HG02981 (cell line): ENCODE measurements at regions not wholly inside any gene's neighbourhood (a gene's known extent, or its start where the extent isn't known, plus 50 kb on each side); places are given as distances from the start of the nearest gene placed in this dataset.
"Not testable (repeated sequence)": the region's sequence is repeated elsewhere in the genome, so short reads cannot be mapped to it uniquely, and the experiment has no call there.

Experiments used
- ATAC-seq: cut with Tn5 transposase; IDR thresholded peaks from one replicate; pipeline ENCODE4 v1.9.1; 2021; ENCODE audit warnings: mild to moderate bottlenecking, moderate library complexity; ENCODE audit not compliant: unreplicated experiment

DNA sequence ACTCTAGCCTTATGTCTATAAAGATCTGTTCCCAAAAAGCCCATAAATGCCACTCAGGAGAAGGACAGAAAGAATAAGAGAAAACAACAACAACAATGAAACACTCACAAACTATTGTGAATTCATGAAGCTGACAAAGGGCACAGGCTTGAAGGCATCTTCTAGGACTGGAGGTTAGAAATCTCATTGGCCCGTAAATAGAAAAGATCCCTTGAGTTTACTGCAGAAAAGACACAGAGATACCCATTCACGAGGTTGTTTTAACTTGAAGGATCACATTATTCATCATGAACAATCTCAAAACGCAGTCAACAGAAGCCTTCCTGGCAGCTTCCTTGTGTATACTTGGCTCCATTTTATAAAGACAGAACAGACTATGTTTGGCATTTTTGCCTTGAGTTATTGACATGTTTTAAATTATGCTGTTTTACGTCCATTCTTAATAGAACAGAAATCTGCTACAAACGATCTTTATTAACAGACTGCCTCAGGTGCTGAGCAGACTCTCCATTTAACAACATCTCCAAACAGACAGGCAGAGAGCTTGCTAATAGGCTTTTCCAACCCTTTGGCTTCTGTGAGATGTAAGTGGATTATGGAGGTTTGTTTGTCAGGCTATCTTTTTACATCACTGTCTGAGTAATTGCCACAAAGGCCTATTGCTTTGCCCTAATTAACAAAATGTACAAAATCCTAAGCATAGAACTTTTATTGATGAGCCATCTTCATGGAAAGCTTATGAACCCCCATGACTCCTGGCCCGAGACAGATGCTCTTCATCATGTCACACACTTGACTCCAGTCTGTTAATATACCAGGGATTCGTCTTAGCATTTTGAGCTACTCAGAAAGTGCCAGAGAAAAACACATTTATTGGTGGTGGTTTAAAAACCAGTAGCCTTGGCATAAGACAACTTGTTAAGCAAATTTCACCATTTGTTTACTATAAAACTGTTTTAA is 735.3 kb upstream of the ZNF608 start:
- ATAC-seq: no peak

DNA sequence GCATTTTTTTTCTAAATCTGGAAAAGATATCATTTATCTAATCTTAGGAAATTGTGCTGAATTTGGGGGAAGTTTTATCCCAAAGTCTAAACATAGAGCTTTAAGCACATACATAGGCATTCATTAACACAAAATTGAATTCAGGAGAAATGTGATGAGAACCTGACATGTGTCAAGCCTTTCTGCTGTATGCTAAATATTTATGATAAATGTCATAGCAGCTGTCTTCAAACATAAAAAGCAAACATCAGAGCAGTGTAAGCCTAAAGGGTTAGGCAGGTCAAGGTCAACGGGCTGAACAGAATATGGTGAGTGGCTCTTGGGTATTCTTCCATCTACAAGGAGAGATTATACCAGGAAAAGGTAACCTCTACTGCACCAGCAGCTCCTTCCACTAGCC is 737.2 kb upstream of the ZNF608 start:
- no peak for ATAC-seq

DNA sequence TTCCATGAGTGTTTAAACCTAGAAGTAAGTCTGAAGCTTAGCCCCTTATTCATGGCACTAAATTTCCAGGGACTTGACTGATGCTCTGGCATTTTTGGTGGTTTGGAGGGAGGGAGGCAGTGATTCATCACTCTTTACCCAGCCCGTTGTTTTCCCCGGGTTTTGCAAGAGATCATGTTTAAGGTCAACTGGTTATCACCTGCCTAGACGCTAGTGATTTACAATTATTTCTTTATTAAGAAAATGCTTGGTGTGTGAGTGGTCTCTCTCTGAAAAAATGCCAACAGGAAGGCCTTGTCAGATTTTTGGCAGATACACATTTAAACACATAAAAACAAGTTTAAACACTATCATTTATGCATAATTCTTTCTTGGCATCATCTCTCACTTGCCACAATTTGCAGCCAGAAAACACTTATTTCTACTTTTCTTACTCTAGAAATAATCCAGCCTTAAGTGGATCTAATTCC is 737.9 kb upstream of the ZNF608 start:
- no peak for ATAC-seq

DNA sequence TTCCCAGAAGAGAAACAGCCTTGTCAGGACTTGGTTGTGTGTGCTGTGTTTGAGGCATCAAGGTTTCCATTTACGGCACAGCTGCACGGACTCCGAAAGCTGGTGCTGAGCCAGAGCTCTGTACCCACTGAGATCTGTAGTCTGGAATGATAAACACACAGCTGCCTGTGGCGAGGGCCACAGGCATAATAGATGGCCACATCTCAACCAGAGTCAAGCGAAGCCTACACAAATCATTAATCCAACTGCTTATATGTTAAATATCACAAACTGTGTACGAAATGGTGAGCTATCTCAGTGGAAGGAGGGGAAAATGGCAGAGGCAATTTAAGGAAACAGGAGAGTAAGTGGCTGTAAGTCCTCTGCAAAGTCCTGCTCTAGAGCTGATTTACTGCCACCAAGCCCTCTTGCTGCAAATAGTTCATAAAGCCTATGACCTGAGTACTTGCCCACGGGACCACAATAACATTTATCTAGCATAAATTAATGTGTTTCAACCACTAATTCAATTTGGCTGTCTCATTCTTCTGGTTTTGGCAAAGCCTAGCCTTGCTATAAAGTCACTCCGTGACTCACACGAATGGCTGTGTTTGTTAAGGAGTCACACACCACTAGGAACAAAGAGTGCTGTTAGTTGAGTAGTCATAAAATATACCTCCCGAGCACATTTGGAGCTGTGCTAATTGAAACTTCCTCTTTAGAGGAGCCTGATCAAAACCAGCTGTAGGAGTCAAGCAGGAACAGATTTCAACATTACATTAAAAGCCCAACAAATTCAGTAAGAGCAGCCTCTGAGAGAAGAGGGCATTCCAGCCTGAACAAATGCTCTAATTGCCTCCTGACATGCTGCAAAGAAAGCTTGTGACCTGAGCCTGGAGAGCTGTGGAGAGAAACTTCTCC is 738.6 kb upstream of the ZNF608 start:
- ATAC-seq: no peak

DNA sequence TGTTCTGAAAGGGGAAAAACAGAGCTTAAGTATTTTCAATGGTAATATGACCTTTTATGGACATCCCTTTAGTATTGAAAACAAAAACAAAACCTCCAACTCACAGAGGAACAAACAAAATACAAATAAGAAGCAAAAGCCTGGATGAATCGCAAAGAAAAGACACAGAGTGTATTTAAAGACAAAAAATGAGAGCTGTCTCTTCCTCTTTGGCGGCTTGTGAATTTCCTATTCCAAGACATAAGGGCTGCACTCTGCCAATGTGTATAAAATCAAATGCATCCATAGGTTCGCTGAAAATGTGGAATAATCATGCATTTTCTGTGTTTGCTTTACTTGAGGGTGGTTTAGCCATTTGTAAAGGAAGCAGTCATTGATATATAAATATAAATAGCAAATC is 739.3 kb upstream of the ZNF608 start:
- ATAC-seq: no peak

DNA sequence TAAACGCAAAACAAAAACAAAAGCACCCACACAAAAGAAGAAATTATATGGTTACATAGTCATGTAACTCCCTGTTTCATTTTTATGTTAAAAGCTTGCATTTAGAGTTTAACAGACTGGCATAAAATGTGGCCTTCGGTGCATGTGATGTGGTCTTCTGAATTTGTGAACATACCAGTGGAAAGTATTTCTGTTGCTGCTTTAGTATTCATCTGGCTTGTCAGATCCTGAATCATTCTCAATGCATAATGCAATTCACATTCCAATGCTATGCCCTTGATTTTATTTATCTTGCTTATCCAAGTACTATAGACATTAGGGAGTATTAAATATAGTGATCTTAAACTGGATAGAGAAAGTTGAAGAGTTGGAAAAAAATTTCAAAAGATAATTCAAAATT is 740.2 kb upstream of the ZNF608 start:
- no peak for ATAC-seq

DNA sequence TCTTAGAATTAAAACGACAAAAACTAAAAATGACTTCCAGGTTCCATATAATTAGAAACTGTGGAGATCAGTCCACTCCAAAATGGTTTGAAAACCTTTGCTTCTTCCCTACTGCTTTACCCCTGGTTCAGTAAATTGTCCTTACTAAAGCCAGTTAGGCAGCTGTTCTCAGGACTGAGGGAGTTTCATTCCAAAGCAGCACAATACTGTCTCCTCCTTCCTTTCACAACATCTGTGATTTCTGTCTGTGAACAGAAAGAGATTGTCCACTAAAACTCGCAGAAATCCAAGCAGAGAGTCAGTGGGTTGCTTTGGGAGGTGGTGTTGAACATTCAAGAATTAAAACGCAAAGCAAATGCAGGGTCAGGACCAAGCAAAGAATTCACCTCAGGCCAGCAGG is 740.8 kb upstream of the ZNF608 start:
- no peak for ATAC-seq

DNA sequence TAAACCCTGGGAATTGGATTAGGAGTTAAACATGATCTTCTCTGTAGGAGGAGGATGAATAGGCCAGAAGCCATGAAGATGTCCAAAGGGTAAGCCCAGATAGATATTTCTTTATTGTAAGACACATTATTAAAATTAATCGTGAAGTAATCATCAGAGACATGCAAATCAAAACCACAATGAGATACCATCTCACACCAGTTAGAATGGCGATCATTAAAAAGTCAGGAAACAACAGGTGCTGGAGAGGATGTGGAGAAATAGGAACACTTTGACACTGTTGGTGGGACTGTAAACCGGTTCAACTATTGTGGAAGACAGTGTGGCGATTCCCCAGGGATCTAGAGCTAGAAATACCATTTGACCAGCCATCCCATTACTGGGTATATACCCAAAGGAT is 741.2 kb upstream of the ZNF608 start:
- not testable (repeated sequence) for ATAC-seq

DNA sequence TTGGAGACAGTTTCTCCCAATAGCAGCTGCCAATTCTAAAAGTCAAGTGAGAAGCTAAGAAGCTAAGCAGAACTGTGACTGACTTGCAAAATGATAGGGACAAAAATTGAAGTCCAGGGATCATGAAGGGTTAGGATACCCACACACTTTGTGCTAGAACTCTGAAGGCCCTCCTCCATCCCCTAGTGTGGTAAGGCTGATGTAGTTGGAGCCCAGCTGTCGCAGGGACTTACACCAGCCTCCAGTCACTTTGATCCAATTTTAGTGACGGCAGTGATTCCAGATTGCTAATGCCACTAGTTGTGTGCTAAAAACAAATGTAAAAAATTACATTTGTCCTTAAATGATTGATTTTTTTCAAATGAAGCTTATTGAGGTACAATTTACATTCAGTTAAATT is 742.7 kb upstream of the ZNF608 start:
- no peak for ATAC-seq

DNA sequence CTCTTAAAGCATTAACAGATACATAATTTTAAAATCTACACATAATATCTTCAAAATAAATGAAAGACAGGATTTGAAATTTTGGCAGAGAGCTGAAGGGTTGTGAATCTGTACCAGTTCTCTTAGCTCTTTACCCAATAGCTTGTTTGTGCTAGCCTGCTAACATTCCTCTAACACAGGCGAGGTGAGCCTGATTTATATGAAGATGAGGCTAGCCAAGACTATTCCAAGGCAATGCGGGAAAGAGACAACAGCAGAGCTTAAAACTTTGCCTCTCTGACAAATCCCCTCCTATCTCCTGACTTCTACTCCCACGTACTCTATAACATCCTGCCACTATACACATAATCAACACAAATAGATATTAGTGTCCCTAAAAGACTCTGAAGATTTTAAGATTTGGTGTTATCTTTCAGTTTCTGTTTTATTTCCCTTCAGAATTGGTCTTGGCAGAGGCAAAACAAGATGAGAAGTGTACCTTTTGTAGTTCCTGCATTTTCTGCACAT is 745.6 kb upstream of the ZNF608 start:
- ATAC-seq: no peak

DNA sequence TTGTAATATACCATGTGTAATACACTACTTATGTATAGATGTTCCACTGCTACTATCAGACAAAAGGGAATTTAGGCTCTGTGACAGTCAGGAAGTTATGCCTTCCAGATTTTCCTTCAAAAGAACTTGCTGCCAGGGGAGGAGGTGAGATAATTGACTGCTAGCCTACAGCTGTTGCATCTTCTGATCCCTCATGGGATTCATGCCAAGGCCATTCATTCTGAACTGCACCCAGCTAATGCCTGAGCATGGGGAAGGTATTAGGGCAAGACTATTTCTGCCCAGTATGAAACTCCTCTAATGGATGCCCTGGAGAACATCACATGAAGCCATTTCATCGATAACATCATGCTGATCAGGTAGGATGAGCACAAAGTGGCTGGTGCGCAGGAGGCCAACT is 746.5 kb upstream of the ZNF608 start:
- ATAC-seq: no peak

DNA sequence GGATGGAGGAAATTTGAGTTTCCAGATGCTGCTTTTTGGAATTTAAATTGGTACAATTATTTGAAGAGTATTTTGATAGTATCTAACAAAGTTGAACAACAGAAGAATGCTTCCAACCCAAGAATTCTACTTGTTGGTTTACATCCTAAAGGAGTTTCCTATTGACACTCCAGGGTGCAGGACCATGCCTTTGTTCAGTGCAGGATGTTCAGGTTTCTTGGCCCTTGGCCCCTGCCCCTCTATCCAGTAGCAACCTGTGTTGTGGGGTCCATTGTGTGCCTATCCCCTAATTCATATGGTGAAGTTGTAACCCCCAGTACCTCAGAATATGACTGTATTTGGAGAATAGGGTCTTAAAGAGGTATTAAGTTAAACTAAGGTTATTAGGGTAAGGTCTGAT is 750.0 kb upstream of the ZNF608 start:
- ATAC-seq: no peak

DNA sequence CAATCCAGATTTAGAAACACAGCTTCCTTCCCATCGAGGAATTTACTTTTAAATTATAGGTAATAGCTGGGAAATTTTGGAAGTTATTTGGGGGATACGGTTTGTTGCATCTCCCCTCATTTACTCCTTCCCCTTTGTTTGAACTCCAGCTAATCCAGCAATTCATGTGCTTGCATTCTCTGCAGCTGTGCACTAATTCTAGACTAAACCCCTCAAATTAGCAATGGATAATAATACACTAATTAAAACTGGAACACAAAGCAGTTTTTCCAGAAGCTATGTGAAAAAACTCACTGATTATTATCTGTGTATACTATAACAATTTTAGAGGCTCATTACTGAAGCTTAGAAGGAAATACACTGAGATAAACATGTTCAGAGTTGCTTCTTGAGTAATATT is 751.2 kb upstream of the ZNF608 start:
- no peak for ATAC-seq

DNA sequence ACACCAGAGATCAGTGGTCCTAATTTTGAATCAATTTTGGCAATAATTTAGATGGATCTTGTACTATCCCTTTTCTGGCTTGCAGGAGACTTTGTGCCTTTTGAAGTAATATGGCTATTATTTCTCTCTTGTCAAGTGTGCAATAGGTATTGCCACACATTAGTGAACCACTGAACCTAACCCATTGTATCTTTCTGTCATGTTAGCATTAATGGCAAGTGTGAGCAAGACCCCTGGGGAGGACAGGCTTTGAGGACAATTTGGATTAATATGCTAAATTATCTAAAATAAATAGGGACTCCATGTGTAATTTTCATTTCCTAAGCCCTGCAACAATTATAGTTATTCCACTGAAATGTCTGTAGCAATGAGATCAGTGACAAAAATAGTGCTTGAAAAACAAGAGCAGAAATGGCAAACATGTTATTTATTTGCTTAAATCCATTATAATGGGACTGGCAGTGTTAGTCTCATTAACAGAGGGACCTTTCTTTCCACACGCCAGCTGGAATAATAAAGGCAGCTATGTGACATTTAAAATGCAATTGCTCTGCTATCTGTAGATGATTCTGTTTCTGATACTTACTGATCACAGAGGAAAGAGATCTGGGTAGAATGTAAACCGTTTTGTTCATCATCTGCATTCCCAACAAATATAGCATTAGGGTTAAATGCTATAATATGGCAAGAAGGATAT is 753.3 kb upstream of the ZNF608 start:
- ATAC-seq: no peak

DNA sequence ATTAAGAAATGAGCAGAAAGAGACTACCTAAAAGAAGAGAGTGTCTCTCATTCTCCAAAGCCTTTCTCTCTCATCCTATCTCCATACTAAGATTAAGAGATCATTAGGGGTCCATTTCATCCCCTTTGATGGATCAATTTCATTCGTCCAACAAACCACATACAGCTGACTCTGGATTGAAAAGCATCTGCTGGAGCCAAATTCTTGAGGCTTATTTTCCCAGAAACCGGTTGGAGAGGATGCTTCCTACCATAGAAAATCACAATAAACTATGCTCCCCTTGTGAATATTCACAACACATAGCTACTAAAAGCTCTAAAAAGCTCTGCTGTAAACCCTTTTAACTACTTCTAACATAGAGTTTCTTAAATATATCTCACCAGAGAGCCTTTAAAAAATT is 755.0 kb upstream of the ZNF608 start:
- ATAC-seq: no peak

DNA sequence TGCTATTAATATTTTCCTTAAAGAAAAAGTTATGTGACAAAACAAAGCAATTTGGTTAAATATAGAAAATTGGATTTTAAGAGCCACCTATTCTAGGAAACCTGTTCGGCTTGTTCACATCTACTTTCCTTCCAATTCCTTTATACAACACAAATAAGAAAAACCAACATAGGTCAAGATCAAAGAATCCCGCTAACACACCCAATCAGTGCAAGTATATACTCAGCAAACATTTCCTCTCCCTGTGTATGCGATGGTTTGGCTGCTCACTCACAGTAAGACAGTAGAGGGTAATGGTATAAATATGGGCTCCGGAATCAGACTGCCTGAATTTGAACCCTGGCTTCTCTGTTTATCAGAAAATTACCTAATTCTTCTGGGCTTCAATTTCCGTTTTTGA is 757.5 kb upstream of the ZNF608 start:
- ATAC-seq: no peak

DNA sequence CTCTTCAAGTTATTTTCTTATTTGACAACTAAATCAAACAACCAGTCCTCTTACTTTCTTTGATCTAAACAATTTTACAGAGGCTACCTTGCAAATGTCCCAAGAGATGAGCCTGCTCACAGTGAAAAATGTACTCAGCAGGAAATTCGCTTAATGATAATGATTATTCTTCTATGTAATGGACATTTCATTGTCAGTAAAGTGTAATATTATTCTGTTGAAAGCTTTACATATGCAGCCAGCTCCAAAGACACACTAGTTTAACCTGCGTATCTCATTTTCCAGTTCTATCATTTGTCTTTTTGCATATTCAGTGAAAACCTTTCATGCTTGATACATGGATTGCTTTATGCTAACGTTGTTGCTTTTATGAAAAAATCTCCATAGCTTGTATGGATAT is 758.7 kb upstream of the ZNF608 start:
- ATAC-seq: no peak

DNA sequence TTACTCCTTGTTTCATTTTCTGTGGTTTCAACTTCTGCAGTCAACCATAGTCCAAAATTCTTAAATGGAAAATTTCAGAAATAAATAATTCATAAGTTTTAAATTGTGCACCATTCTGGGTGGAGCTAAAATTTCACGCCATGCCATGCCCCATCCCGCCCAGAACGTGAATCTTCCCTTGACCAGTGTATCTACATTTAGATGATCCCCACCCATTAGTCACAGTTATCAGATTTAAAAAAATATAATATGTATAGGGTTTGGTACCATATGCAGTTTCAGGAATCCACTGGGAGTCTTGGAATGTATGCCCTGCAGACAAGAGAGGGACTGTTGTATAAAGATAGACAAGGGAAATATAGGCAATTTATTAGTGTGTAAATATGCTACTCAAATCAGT is 759.7 kb upstream of the ZNF608 start:
- ATAC-seq: no peak

DNA sequence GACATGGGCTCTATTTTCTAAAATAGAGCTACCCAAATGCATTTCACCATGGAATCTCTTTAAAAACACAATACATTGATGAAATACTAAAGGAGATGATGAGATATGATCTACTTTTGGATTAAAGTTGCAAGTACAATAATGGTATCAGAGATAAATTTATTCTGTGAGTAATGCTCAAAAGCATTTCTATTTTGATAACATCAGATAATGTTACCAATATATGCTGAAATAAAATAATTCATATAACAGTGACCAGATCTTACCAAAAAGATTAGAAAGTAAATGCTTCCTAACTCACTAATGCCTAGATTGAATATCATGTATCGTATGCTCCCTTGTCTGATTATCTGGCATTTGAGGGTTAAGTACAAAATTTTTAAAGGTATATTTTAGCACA is 761.8 kb upstream of the ZNF608 start:
- ATAC-seq: no peak

DNA sequence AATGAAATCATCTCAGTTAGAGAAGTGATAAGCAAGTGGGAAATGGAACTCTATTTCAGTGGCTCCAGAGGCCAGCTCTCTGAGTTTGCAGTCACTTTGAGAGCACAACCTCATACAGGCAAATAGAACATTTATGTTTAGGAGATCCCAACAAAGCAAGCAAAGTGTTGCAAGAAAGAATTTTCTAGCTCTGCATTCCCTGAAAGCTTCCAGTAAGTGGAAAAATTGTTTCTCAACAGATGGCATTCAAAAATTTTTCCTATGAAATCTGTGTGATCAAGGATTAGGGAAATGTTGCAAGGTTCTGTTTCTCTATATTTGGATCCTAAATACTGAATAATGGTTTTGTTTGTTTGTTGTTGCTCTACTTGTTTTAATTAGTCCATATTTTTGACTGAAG is 764.2 kb upstream of the ZNF608 start:
- no peak for ATAC-seq

DNA sequence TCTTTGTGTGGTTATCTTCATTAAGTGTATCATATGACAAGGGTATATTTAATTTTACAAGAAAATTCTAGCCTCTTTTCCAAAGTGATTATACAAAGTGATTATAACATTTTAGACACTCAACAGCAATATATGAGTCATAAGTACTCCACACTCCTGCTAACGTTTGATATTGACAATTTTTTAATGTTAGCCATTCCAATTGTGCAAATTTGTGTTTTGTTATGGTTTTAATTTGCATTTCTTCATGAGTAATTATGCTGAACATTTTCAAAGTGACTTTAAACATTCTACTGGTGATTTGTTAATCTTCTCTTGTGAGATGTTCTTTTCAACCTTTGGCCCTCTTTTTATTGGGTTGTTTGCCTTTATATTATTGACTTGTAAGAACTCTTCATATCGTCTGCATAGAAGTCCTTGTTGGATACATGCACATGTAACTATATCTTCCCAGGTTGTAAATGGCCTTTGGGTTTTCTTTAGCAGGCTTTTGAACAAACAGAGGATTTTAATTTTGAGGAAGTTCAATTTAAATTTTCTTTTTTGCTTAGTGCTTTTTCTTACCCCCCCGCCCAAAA is 771.6 kb upstream of the ZNF608 start:
- ATAC-seq: no peak
